Left lobe of liver (tissue), 2 donors: ENCODE measurements at regions not wholly inside any gene's neighbourhood (a gene's known extent, or its start where the extent isn't known, plus 50 kb on each side); places are given as distances from the start of the nearest gene placed in this dataset.
"Not testable (repeated sequence)": the region's sequence is repeated elsewhere in the genome, so short reads cannot be mapped to it uniquely, and the experiment has no call there.

ENCODE experiments used
- ATAC-seq: fragments of 200-7000 bp; cut with Tn5 transposase; one replicate; pipeline ENCODE4 v1.9.1; 2020; ENCODE audit warnings: mild to moderate bottlenecking, moderate library complexity
- DNase-seq: peaks from one replicate; pipeline ENCODE4 v3.0.0-alpha.2; 2020; ENCODE audit warnings: low spot score
- donor health status: DM: no; HTN: no; CAD: no; lungs with moderate emphysema.
- donor health status: DM: no; HTN: yes; CAD: no.

- not testable (repeated sequence) for DNase-seq, ATAC-seq
Observed at GRCh38 chr1:121001090-121001726, 111.6 kb downstream of the PPIAL4A start.

GRCh38 chr1:121003230-121003629, 113.7 kb downstream of the PPIAL4A start:
- not testable (repeated sequence) for DNase-seq, ATAC-seq

GRCh38 chr1:121006826-121007225, 117.3 kb downstream of the PPIAL4A start:
- not testable (repeated sequence) for DNase-seq, ATAC-seq

- ATAC-seq, DNase-seq: not testable (repeated sequence)
Observed at GRCh38 chr1:121007755-121008154, 118.2 kb downstream of the PPIAL4A start.

GRCh38 chr1:121008512-121009215, 119.1 kb downstream of the PPIAL4A start:
- ATAC-seq, DNase-seq: not testable (repeated sequence)

GRCh38 chr1:121009216-121010057, 119.9 kb downstream of the PPIAL4A start:
- ATAC-seq = peak; percentile 23
- not testable (repeated sequence) for DNase-seq

- ATAC-seq, DNase-seq: not testable (repeated sequence)
Observed at GRCh38 chr1:121010141-121010540, 120.6 kb downstream of the PPIAL4A start.

GRCh38 chr1:121013181-121013580, 123.6 kb downstream of the PPIAL4A start:
- ATAC-seq = not testable (repeated sequence)

GRCh38 chr1:121016182-121017028, 126.8 kb downstream of the PPIAL4A start:
- peak; percentile 77 for ATAC-seq
- DNase-seq = not testable (repeated sequence)

More at GRCh38 chr1:121013181-121013580, 123.6 kb downstream of the PPIAL4A start:
- not testable (repeated sequence) for DNase-seq

- DNase-seq = not testable (repeated sequence)
- peak; percentile 81 for ATAC-seq
Observed at GRCh38 chr1:121019715-121020349, 130.3 kb downstream of the PPIAL4A start.

- ATAC-seq = peak; percentile 55
- DNase-seq = peak; percentile 49
Observed at GRCh38 chr1:121020350-121021236, 131.0 kb downstream of the PPIAL4A start.

- ATAC-seq = peak; percentile 42
- DNase-seq = not testable (repeated sequence)
Observed at GRCh38 chr1:121021716-121022115, 132.1 kb downstream of the PPIAL4A start.

- ATAC-seq, DNase-seq: not testable (repeated sequence)
Observed at GRCh38 chr1:121032878-121033494, 143.4 kb downstream of the PPIAL4A start.

- DNase-seq, ATAC-seq: not testable (repeated sequence)
Observed at GRCh38 chr1:121036792-121037191, 147.2 kb downstream of the PPIAL4A start.

- peak; percentile 31 for ATAC-seq
- not testable (repeated sequence) for DNase-seq
Observed at GRCh38 chr1:121040974-121041373, 143.2 kb downstream of the FAM72B start.

GRCh38 chr1:121041497-121041896, 142.6 kb downstream of the FAM72B start:
- DNase-seq, ATAC-seq: not testable (repeated sequence)

GRCh38 chr1:121042882-121043281, 141.3 kb downstream of the FAM72B start:
- DNase-seq = not testable (repeated sequence)
- ATAC-seq = peak; percentile 25

GRCh38 chr1:121048293-121048752, 135.8 kb downstream of the FAM72B start:
- not testable (repeated sequence) for DNase-seq, ATAC-seq
